HEK293 (cell line): ENCODE measurements at regions not wholly inside any gene's neighbourhood (a gene's known extent, or its start where the extent isn't known, plus 50 kb on each side); places are given as distances from the start of the nearest gene placed in this dataset.

ENCODE experiments used
- CTCF ChIA-PET: fragments of 350-600 bp; formaldehyde crosslinking; extraction: SDS; loops from one replicate; lab custom pipeline; 2021; ENCODE audit warnings: antibody characterized with exemption; lab: Yijun Ruan, JAX
- POLR2A ChIA-PET: fragments of 300-600 bp; formaldehyde crosslinking; extraction: SDS; loops from one replicate; lab custom pipeline; 2020; ENCODE audit warnings: antibody characterized with exemption, inconsistent platforms; lab: Yijun Ruan, JAX
- H3K27ac ChIP-seq: fragments of 200-500 bp; sonication (Bioruptor generic); 2 replicates; pipeline ENCODE4 v1.5.1; 2014; ENCODE audit warnings: low read depth, low read length, control low read depth, inconsistent platforms; ENCODE audit errors: extremely low read depth
- H3K36me3 ChIP-seq, 2 experiments: fragments of 200-500 bp in 1 of 2; sonication (Bioruptor generic) in 1 of 2; 1 replicate in 1 of 2; 2 replicates in 1 of 2; pipeline ENCODE4 v1.5.1; 2014 to 2017; ENCODE audit warnings: inconsistent platforms in 2 of 2, low read length in 2 of 2; ENCODE audit not compliant: control insufficient read depth in 2 of 2, insufficient read depth in 1 of 2
- H3K4me1 ChIP-seq: fragments of 200-500 bp; sonication (Bioruptor generic); 2 replicates; pipeline ENCODE4 v1.5.1; 2014; ENCODE audit warnings: mild to moderate bottlenecking, low read length, inconsistent platforms; ENCODE audit not compliant: control insufficient read depth, insufficient read depth
- H3K4me3 ChIP-seq: 2 replicates; pipeline ENCODE4 v1.5.1; 2011; ENCODE audit warnings: low read depth, mild to moderate bottlenecking, control low read depth, low read length, moderate library complexity
- H3K9me3 ChIP-seq: fragments of 200-500 bp; sonication (Bioruptor generic); 2 replicates; pipeline ENCODE4 v1.5.1; 2014; ENCODE audit warnings: low read depth, low read length, inconsistent platforms; ENCODE audit not compliant: control insufficient read depth, insufficient read depth
- GLI4 ChIP-seq: fragments of 450-650 bp; formaldehyde crosslinking; IDR thresholded peaks from 2 replicates; pipeline ENCODE4 v1.5.1; 2016; ENCODE audit warnings: missing biosample characterization, missing genetic modification characterization
- KLF1 ChIP-seq: fragments of 450-650 bp; formaldehyde crosslinking; IDR thresholded peaks from 2 replicates; pipeline ENCODE4 v1.5.1; 2016; ENCODE audit warnings: missing biosample characterization, missing genetic modification characterization
- PRDM1 ChIP-seq: fragments of 450-650 bp; formaldehyde crosslinking; IDR thresholded peaks from 2 replicates; pipeline ENCODE4; 2016; ENCODE audit warnings: missing biosample characterization, missing genetic modification characterization
- SALL2 ChIP-seq: fragments of 450-650 bp; formaldehyde crosslinking; IDR thresholded peaks from 2 replicates; pipeline ENCODE4 v1.5.0; 2017; ENCODE audit warnings: missing biosample characterization, mild to moderate bottlenecking, missing genetic modification characterization, borderline replicate concordance
- SP2 ChIP-seq: fragments of 450-650 bp; formaldehyde crosslinking; IDR thresholded peaks from 2 replicates; pipeline ENCODE4 v1.5.1; 2016; ENCODE audit warnings: missing biosample characterization, missing genetic modification characterization
- ZBTB11 ChIP-seq: fragments of 450-650 bp; formaldehyde crosslinking; conservative IDR thresholded peaks from 2 replicates; pipeline ENCODE4 v1.5.1; 2016; ENCODE audit warnings: low read depth, missing biosample characterization, missing genetic modification characterization
- ZBTB8A ChIP-seq: fragments of 450-650 bp; formaldehyde crosslinking; IDR thresholded peaks from 2 replicates; pipeline ENCODE4 v1.5.1; 2016; ENCODE audit warnings: missing biosample characterization, missing genetic modification characterization
- ZNF10 ChIP-seq: fragments of 450-650 bp; formaldehyde crosslinking; IDR thresholded peaks from 2 replicates; pipeline ENCODE4 v1.5.1; 2017; ENCODE audit warnings: missing biosample characterization, missing genetic modification characterization
- ZNF132 ChIP-seq: fragments of 450-650 bp; formaldehyde crosslinking; IDR thresholded peaks from 2 replicates; pipeline ENCODE4 v1.5.1; 2017; ENCODE audit warnings: missing biosample characterization, missing genetic modification characterization, borderline replicate concordance
- ZNF155 ChIP-seq: fragments of 450-650 bp; formaldehyde crosslinking; IDR thresholded peaks from 2 replicates; pipeline ENCODE4 v1.5.1; 2016; ENCODE audit warnings: missing biosample characterization, missing genetic modification characterization
- ZNF2 ChIP-seq: fragments of 450-650 bp; formaldehyde crosslinking; IDR thresholded peaks from 2 replicates; pipeline ENCODE4 v1.5.1; 2016; ENCODE audit warnings: missing biosample characterization, missing genetic modification characterization
- ZNF221 ChIP-seq: fragments of 450-650 bp; formaldehyde crosslinking; IDR thresholded peaks from 2 replicates; pipeline ENCODE4 v1.5.1; 2017; ENCODE audit warnings: missing biosample characterization, missing genetic modification characterization, borderline replicate concordance
- ZNF280D ChIP-seq: fragments of 450-650 bp; formaldehyde crosslinking; IDR thresholded peaks from 2 replicates; pipeline ENCODE4 v1.5.1; 2016; ENCODE audit warnings: missing biosample characterization, missing genetic modification characterization
- ZNF302 ChIP-seq: fragments of 450-650 bp; formaldehyde crosslinking; IDR thresholded peaks from 2 replicates; pipeline ENCODE4 v1.5.1; 2016; ENCODE audit warnings: missing biosample characterization, missing genetic modification characterization, low read depth
- ZNF311 ChIP-seq: fragments of 450-650 bp; formaldehyde crosslinking; IDR thresholded peaks from 2 replicates; pipeline ENCODE4 v1.5.1; 2017; ENCODE audit warnings: missing biosample characterization, missing genetic modification characterization, borderline replicate concordance
- ZNF433 ChIP-seq: fragments of 450-650 bp; formaldehyde crosslinking; IDR thresholded peaks from 2 replicates; pipeline ENCODE4 v1.5.1; 2016; ENCODE audit warnings: missing biosample characterization, missing genetic modification characterization, low read depth
- ZNF560 ChIP-seq: fragments of 450-650 bp; formaldehyde crosslinking; IDR thresholded peaks from 2 replicates; pipeline ENCODE4 v1.5.1; 2017; ENCODE audit warnings: missing biosample characterization, missing genetic modification characterization, borderline replicate concordance
- ZNF610 ChIP-seq: fragments of 450-650 bp; formaldehyde crosslinking; IDR thresholded peaks from 2 replicates; pipeline ENCODE4 v1.5.1; 2016; ENCODE audit warnings: missing biosample characterization, missing genetic modification characterization, borderline replicate concordance
- ZNF626 ChIP-seq: fragments of 450-650 bp; sonication (Bioruptor Pico); formaldehyde crosslinking; IDR thresholded peaks from 2 replicates; pipeline ENCODE4 v1.5.1; 2018; ENCODE audit warnings: missing biosample characterization, missing genetic modification characterization, inconsistent platforms
- ZNF707 ChIP-seq: fragments of 450-650 bp; formaldehyde crosslinking; IDR thresholded peaks from 2 replicates; pipeline ENCODE4 v1.5.1; 2016; ENCODE audit warnings: missing biosample characterization, missing genetic modification characterization
- ZNF76 ChIP-seq: fragments of 450-650 bp; formaldehyde crosslinking; IDR thresholded peaks from 2 replicates; pipeline ENCODE4; 2016; ENCODE audit warnings: low read depth, missing biosample characterization, missing genetic modification characterization, borderline replicate concordance
- ZSCAN23 ChIP-seq: fragments of 450-650 bp; formaldehyde crosslinking; IDR thresholded peaks from 2 replicates; pipeline ENCODE4 v1.5.1; 2016; ENCODE audit warnings: missing biosample characterization, missing genetic modification characterization
- ZSCAN5A ChIP-seq: fragments of 450-650 bp; formaldehyde crosslinking; IDR thresholded peaks from 2 replicates; pipeline ENCODE4 v1.5.1; 2016; ENCODE audit warnings: missing biosample characterization, missing genetic modification characterization
- TF ChIP-seq, protein P1 (sequence below): fragments of 450-650 bp; formaldehyde crosslinking; IDR thresholded peaks from 2 replicates; pipeline ENCODE4 v1.5.1; 2017; ENCODE audit warnings: missing biosample characterization, missing genetic modification characterization
- TF ChIP-seq, protein P2 (sequence below): sonication (generic); formaldehyde crosslinking; IDR thresholded peaks from 2 replicates; pipeline ENCODE4 v1.8.1; 2022; ENCODE audit warnings: mild to moderate bottlenecking, moderate library complexity, missing genetic modification reagents

GRCh38 chr16:85195900-85196772, 83.9 kb upstream of the CIBAR2 start:
- POLR2A ChIA-PET: interaction anchor here (0.8 kb wide), 1 partner anchor 32 kb away, joined by 3 read pairs; no protein-coding TSS in a partner anchor

DNA sequence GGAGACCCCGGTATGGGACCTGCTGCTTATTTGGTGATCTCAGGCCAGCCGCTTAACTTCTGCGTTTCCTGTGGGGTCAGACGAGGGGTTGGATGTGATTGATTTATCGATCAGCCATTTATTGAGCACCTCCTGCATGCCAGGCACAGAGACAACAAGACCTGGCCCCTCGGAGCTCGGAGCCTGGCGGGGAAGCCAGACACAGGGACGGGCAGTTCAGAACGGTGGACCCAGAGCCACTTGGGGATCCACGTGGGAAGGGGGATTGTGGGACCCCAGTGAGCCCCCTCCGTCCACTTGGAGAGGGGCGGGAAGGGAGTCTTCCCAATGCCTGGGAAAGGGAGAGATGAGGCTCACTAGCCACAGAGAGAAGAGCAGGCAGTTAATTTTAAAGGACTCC, 84.7 kb upstream of the CIBAR2 start:
- no peaks in the 10 kb centered on the region for H3K9me3 ChIP-seq
- no peak for TF ChIP-seq ZNF155 (tag by site-specific recombination)
- TF ChIP-seq ZSCAN23: no peak
- no peak for TF ChIP-seq ZNF626 (tag by site-specific recombination)
- no peak for TF ChIP-seq ZNF10 (tag by site-specific recombination)
- no peak for TF ChIP-seq ZNF76
- no peak for TF ChIP-seq ZNF132 (tag by site-specific recombination)
- no peak for TF ChIP-seq ZSCAN5A
- TF ChIP-seq ZBTB11 (tag by site-specific recombination): no peak

More at GRCh38 chr16:85195900-85196772, 83.9 kb upstream of the CIBAR2 start:
- no peak for TF ChIP-seq ZNF221 (tag by site-specific recombination)
- no peak for TF ChIP-seq ZNF610 (tag by site-specific recombination)
- no peak for TF ChIP-seq SALL2
- TF ChIP-seq, protein P1, sequence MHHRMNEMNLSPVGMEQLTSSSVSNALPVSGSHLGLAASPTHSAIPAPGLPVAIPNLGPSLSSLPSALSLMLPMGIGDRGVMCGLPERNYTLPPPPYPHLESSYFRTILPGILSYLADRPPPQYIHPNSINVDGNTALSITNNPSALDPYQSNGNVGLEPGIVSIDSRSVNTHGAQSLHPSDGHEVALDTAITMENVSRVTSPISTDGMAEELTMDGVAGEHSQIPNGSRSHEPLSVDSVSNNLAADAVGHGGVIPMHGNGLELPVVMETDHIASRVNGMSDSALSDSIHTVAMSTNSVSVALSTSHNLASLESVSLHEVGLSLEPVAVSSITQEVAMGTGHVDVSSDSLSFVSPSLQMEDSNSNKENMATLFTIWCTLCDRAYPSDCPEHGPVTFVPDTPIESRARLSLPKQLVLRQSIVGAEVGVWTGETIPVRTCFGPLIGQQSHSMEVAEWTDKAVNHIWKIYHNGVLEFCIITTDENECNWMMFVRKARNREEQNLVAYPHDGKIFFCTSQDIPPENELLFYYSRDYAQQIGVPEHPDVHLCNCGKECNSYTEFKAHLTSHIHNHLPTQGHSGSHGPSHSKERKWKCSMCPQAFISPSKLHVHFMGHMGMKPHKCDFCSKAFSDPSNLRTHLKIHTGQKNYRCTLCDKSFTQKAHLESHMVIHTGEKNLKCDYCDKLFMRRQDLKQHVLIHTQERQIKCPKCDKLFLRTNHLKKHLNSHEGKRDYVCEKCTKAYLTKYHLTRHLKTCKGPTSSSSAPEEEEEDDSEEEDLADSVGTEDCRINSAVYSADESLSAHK: no peak
- no peak for TF ChIP-seq SP2
- TF ChIP-seq KLF1 (tag by site-specific recombination): no peak
- no peak for TF ChIP-seq ZNF302
- no peak for TF ChIP-seq ZNF280D (tag by site-specific recombination)
- no peak for TF ChIP-seq ZNF2 (tag by site-specific recombination)
- no peak for TF ChIP-seq ZNF311 (tag by site-specific recombination)
- TF ChIP-seq ZNF560 (tag by site-specific recombination): no peak
- TF ChIP-seq, protein P2, sequence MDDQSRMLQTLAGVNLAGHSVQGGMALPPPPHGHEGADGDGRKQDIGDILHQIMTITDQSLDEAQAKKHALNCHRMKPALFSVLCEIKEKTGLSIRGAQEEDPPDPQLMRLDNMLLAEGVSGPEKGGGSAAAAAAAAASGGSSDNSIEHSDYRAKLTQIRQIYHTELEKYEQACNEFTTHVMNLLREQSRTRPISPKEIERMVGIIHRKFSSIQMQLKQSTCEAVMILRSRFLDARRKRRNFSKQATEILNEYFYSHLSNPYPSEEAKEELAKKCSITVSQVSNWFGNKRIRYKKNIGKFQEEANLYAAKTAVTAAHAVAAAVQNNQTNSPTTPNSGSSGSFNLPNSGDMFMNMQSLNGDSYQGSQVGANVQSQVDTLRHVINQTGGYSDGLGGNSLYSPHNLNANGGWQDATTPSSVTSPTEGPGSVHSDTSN: no peak
- no peak for TF ChIP-seq GLI4 (tag by site-specific recombination)
- no peak for TF ChIP-seq ZNF433 (tag by site-specific recombination)
- no peak for TF ChIP-seq ZNF707 (tag by site-specific recombination)
- no peak for TF ChIP-seq ZBTB8A
- no peak for TF ChIP-seq PRDM1 (tag by site-specific recombination)
- CTCF ChIA-PET: interaction anchor here (0.6 kb wide), 1 partner anchor 10 kb away, joined by 3 read pairs; no protein-coding TSS in a partner anchor
- Histone ChIP-seq H3K36me3 (peaks cover 0 to 5% of the 10 kb centered on the region in 2 experiments; a peak in 1 of 3 replicates), H3K27ac (no peak overlapping the region), H3K9me3 (no peaks in the 10 kb centered on the region), H3K4me3 (no peak overlapping the region), H3K4me1 (no peaks in the 10 kb centered on the region)

More for the DNA sequence above, 84.7 kb upstream of the CIBAR2 start:
- no peaks in the 10 kb centered on the region for H3K4me1 ChIP-seq
- CTCF ChIA-PET: interaction anchor here (1.4 kb wide), 1 partner anchor 82 kb away, joined by 4 read pairs; no protein-coding TSS in a partner anchor
- POLR2A ChIA-PET: no interaction called here
- no peak overlapping the region for H3K4me3 ChIP-seq
- H3K36me3 ChIP-seq: peaks cover 0 to 5% of the 10 kb centered on the region in 2 experiments; a peak in 1 of 3 replicates
- no peak overlapping the region for H3K27ac ChIP-seq
